ENCODE measurements at regions not wholly inside any gene's neighbourhood (a gene's known extent, or its start where the extent isn't known, plus 50 kb on each side); places are given as distances from the start of the nearest gene placed in this dataset.

- Mint-ChIP-seq H3K4me3 (ENCODE audit: low read depth, unreplicated experiment) (no peak overlapping the region), H3K27ac (ENCODE audit: unreplicated experiment) (no peak overlapping the region), H3K27me3 (ENCODE audit: unreplicated experiment) (no peaks in the 10 kb centered on the region), H3K4me1 (ENCODE audit: low read depth, unreplicated experiment) (peaks cover 14% of the 10 kb centered on the region), H3K36me3 (ENCODE audit: insufficient read depth, unreplicated experiment) (no peaks in the 10 kb centered on the region), H3K9me3 (ENCODE audit: low read depth, unreplicated experiment) (peaks cover 2% of the 10 kb centered on the region)
- intact Hi-C loops (cut with micrococcal nuclease; ENCODE audit: unreplicated experiment): no loop called here
- TF ChIP-seq CTCF (IDR thresholded peaks at IDR 0.05; ENCODE audit: unreplicated experiment): no peak
- CTCF ChIA-PET: no interaction called here
- no peak for DNase-seq
- no TSS peak for BruUV-seq (replicated peaks)
Observed at GRCh38 chr12:89863968-89864367, 155.3 kb upstream of the ATP2B1 start.

GRCh38 chr12:89863493-89863938 is 154.9 kb upstream of the ATP2B1 start:
- Mint-ChIP-seq H3K4me1 (ENCODE audit: low read depth, unreplicated experiment) (peaks cover 18% of the 10 kb centered on the region), H3K27me3 (ENCODE audit: unreplicated experiment) (no peaks in the 10 kb centered on the region), H3K9me3 (ENCODE audit: low read depth, unreplicated experiment) (peaks cover 2% of the 10 kb centered on the region), H3K4me3 (ENCODE audit: low read depth, unreplicated experiment) (no peak overlapping the region), H3K36me3 (ENCODE audit: insufficient read depth, unreplicated experiment) (no peaks in the 10 kb centered on the region), H3K27ac (ENCODE audit: unreplicated experiment) (no peak overlapping the region)
- TF ChIP-seq CTCF (IDR thresholded peaks at IDR 0.05; ENCODE audit: unreplicated experiment): no peak
- no peak for DNase-seq
- no TSS peak for BruUV-seq (replicated peaks)
- CTCF ChIA-PET: no interaction called here
- intact Hi-C loops (cut with micrococcal nuclease; ENCODE audit: unreplicated experiment): no loop called here

GRCh38 chr12:89862511-89863445 is 154.1 kb upstream of the ATP2B1 start:
- Mint-ChIP-seq H3K4me3 (ENCODE audit: low read depth, unreplicated experiment) (no peak overlapping the region), H3K9me3 (ENCODE audit: low read depth, unreplicated experiment) (peaks cover 2% of the 10 kb centered on the region)

GRCh38 chr12:89861086-89861485 is 152.4 kb upstream of the ATP2B1 start:
- peaks cover 20% of the 10 kb centered on the region for H3K4me1 Mint-ChIP-seq (ENCODE audit: low read depth, unreplicated experiment)
- no peaks in the 10 kb centered on the region for H3K27me3 Mint-ChIP-seq (ENCODE audit: unreplicated experiment)
- BruUV-seq (replicated peaks): no TSS peak
- H3K27ac Mint-ChIP-seq (ENCODE audit: unreplicated experiment): no peak overlapping the region
- no peaks in the 10 kb centered on the region for H3K36me3 Mint-ChIP-seq (ENCODE audit: insufficient read depth, unreplicated experiment)
- no peak for DNase-seq
- intact Hi-C loops (cut with micrococcal nuclease; ENCODE audit: unreplicated experiment): no loop called here
- CTCF ChIA-PET: no interaction called here
- H3K4me3 Mint-ChIP-seq (ENCODE audit: low read depth, unreplicated experiment): no peak overlapping the region
- H3K9me3 Mint-ChIP-seq (ENCODE audit: low read depth, unreplicated experiment): peaks cover 2% of the 10 kb centered on the region
- TF ChIP-seq CTCF (IDR thresholded peaks at IDR 0.05; ENCODE audit: unreplicated experiment): no peak

More at GRCh38 chr12:89862511-89863445, 154.1 kb upstream of the ATP2B1 start:
- no peaks in the 10 kb centered on the region for H3K27me3 Mint-ChIP-seq (ENCODE audit: unreplicated experiment)
- no peaks in the 10 kb centered on the region for H3K36me3 Mint-ChIP-seq (ENCODE audit: insufficient read depth, unreplicated experiment)
- intact Hi-C loops (cut with micrococcal nuclease; ENCODE audit: unreplicated experiment): no loop called here
- H3K27ac Mint-ChIP-seq (ENCODE audit: unreplicated experiment): no peak overlapping the region
- TF ChIP-seq CTCF (IDR thresholded peaks at IDR 0.05; ENCODE audit: unreplicated experiment): no peak
- no peak for DNase-seq
- CTCF ChIA-PET: no interaction called here
- H3K4me1 Mint-ChIP-seq (ENCODE audit: low read depth, unreplicated experiment): peaks cover 20% of the 10 kb centered on the region
- no TSS peak for BruUV-seq (replicated peaks)
